GM21360 (cell line): ENCODE measurements at regions not wholly inside any gene's neighbourhood (a gene's known extent, or its start where the extent isn't known, plus 50 kb on each side); places are given as distances from the start of the nearest gene placed in this dataset.

Experiments used
- ATAC-seq: cut with Tn5 transposase; IDR thresholded peaks from one replicate; pipeline ENCODE4 v1.9.1; 2021; ENCODE audit warnings: mild to moderate bottlenecking, moderate library complexity; ENCODE audit not compliant: unreplicated experiment

DNA sequence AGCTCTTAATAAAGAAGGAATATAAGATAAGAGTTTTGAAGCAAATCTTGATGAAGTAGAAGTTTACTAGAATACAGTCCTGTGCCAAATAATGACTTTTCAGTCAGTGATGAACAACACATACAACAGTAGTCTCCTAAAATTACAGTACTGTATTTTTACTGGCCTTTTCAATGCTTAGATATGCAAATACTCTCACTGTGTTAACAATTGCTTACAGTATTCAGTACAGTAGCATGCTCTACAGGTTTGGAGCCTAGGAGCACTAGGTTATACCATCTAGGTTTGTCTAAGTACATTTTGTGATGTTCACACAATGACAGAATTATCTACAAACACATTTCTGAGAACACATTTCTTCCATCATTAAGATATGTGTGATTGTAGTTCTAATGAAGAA, 316.7 kb upstream of the KLHL1 start:
- no peak for ATAC-seq

DNA sequence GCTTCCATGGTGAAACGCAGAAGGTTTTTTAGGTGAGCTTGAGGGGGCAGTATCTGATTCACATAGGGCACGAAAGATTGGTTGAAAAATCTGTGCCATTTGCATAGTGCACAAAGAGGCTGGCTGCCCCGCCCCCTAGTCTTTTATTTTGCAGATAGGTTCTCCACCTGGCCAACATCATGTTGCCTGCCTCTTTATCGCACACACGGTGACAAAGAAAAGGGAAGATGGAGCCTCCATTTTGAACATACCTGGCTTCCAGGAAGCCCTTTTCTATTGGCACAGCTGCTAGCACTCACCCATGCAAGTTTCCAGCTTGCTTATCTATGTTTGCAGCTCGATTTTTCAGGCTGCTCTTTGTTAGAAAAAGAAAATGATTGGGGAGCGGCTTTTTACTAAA, 316.2 kb upstream of the KLHL1 start:
- no peak for ATAC-seq

DNA sequence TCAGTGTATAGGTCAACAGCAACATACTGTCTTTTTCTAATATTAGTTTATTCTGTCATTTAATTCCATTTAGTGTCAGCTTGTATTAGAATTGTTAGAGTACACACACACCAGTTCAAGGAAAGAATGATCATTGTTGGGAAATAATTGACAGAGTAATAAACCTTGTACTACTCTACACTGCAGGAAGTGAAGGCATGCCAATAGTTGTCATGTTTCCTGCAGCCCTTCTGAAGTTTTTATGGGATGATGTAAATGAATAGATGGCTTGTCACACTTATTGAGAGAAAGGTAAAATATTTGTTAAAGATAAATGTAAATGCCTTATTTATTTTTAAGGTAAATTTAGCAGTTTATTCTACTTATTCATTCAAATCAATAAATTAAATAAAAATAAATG, 306.9 kb upstream of the KLHL1 start:
- no peak for ATAC-seq

DNA sequence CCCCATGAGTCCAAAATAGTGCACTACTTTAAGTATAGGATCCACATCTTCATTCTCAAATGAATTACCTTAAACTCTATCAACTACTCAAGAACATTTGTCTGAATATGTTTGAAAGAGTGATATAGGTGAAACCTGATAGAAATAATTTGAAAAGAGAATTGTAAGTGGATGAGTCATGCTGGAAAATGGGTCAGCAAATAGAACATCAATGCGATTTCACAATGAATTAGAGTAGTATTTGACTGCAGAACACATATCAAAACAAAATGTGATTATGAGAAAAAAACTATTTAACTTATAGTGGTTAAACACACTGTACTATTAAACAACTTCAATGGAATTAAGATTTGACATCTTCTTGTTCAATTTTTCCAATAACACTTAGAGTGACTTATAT, 300.6 kb upstream of the KLHL1 start:
- no peak for ATAC-seq

DNA sequence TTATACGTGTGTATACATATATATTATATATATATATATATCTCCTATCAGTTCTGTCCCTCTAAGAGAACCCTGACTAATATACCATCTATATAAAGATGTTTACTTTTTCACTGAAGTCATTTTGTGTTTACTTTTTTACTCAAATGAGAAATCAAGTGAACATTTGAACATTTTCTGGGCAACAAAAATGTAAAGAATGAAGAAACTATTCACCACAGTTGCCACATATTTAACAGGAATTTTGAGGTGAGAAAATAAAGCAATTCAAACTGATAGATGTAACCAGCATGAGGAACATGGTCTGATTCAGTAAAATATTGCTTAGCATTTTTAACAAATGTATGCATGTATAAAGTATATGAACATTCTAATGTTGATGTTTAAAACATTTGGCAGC, 299.2 kb upstream of the KLHL1 start:
- no peak for ATAC-seq

DNA sequence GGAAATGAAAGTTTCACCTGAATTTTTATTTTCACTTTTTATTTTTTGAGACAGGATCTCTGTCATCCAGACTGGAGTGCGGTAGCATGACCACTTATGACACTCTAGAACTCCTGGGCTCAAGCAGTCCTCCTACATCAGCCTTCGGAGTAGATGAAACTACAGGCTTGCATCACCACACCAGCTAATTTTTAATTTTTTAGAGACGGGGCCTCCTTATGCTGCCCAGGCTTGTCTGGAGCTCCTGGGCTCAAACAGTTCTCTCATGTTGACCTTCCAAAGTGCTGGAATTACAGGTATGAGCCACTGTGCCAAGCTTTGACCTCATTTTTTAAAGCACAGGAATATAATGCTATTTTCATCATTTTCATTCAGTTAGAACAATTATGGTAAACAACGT, 297.0 kb upstream of the KLHL1 start:
- no peak for ATAC-seq

DNA sequence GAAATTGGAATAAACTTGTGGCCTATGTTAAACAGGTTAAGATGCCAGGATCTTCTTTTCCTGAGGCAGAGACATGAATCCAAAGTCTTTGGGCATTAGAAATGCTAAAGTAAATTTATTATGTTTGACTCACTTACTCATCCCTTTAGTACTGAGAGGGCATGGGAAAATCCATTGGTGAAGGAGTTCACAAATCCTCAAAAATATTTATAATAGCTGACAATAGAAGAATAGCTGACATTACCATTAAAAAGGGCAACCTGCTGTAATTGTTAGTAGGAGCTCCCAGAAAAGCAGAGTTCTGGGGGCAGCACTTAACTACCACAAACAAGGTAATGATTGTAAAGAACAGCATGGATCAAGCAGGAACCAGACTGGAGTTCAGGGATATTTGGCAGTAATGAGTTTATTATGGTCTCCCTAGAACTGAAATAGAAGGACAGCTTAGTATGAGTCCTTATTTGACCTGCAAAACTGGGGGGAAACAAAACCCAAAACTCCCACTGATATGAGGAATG, 285.8 kb upstream of the KLHL1 start:
- no peak for ATAC-seq

DNA sequence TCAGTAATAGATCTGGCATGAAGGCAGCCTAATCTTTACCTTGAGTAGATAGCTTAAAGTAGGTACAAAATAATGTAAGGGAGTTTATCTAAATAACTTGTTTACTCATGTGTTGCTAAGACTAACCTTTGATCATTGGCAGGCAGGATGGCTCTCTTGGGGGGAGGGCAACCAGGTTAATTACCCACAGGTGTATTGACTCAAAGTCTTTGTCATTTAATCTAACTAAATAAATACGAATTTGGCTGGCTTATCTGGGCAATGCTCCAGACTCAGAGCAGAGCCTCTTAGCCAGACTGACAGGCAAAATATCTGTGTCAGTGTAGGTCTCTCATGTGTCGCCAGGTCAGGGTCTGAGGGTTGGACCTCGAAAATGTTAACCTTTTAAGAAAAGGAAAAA, 283.4 kb upstream of the KLHL1 start:
- ATAC-seq: no peak

DNA sequence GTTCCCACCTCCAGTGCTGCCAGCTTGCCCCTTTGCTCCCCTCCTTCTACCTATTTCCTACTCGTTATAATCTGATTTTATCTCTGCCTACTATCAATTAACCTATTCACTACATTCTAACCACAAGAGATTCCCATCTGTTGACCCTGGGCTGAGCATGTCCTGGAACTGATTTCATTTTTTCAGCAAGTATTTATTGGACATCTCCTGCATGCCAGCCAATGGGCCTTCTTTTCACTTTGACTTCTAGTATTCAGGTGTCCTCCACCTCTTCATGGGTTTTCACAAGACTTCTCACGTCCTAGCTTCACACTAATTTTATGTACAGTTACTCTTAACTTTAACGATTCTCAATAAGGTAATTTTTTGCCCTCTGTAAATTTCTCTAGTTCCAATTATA, 282.7 kb upstream of the KLHL1 start:
- ATAC-seq: no peak

DNA sequence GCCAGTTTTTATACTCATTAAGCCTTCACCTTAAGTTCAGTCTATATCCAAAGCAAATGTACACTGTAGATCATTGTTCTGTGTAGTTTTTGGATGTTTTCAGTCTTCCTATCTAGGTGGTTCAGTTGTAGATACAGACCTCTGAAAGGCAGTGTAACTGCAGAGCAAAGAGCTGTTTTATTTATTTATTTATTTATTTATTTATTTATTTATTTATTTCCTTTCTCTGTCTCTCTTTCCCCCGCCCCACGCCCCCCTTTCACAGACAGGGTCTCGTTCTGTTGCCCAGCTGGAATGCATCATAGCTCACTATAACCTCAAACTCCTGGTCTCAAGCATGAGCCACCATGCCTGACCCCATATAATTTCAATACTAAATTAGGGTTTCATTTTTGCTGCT, 281.8 kb upstream of the KLHL1 start:
- no peak for ATAC-seq

DNA sequence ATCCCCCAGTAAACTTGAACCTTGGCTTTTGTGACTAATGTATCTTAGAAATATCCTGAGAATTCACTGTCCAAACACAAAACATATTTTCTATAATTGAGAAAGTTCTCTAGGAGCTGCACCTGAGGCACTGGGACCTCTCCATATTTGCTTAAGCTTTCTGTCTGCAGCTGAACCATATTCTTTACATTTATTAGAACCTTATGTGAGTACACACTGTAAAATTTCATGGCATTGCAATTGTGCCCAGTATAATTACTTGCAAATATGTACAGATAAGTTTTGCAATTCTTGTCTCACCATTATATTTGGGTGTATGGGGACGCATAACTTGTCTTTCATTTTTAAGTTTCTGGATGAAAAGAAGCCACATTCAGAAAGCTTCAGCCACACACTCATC, 280.7 kb upstream of the KLHL1 start:
- ATAC-seq: no peak

DNA sequence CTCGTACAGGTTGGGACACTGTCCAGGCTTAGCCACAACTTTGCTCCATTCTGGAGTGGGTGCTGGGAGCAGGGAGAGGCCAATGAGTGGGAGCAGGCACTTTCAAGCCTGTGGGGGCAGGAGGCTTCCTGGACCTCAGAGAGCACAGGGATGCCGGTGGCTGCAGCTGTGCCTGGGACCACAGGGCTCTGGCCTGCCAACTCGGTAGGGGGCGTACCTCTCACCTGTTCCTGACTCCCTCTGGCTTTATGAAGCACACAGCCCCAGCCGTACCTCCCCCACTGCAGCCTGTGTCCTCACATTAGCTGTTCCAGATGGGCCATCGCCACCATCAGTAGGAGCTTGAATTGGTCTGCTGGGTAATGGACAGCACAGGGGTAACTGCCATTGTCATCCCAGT, 278.7 kb upstream of the KLHL1 start:
- ATAC-seq: no peak

DNA sequence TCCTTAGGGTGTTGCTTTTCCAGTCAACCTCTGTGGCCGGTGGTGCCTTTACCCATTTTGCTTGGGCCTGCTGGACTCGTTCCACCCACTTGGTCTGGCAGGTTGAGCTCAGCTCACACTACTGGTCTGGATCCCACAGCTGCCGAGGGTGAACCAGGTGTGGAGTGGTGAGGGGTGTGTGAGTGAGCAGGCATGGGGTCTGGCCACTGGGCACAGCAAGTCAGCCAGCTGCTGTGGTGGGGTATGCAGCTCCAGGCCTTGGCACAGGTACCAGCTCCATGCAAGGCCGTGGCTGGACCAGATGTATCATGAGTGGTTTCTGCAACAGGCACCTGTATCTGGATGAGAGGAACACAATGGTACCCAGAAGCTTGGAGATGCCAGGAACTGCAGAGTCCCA, 277.6 kb upstream of the KLHL1 start:
- ATAC-seq: no peak

DNA sequence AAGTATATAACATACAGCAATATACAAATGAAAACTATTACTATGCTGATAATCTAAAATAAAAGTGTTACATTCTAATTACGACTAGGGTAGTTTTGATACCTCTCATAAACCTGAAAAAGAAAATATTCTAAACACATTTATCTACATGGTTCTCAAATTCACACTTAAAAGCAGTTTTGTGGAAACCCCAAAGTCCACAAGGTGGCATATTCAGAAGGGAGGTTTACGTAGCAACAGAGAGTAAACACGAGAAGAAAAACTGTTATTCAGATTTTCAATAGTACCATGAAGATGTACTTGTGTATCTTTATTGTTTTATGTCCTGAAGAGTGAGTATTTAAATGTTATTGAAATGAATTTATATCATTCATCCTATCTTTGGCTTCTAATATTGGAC, 275.9 kb upstream of the KLHL1 start:
- no peak for ATAC-seq

DNA sequence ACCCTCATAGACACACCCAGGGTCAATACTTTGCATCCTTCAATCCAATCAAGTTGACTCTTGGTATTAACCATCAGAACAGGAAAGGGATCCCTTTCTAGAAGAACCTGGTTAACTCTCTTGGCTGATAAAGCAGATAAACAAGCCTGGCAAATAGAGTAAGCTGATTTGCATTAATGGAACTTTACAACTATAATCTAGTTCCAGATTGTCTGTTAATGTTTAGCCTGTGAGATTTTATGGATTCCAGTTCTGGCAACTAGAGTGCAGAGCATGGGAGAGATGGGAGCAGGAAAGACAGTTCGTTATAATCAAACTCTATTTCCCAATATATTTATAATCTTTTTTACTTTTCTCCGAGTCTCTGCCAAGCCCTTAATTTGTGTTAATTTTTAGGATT, 272.6 kb upstream of the KLHL1 start:
- ATAC-seq: no peak

DNA sequence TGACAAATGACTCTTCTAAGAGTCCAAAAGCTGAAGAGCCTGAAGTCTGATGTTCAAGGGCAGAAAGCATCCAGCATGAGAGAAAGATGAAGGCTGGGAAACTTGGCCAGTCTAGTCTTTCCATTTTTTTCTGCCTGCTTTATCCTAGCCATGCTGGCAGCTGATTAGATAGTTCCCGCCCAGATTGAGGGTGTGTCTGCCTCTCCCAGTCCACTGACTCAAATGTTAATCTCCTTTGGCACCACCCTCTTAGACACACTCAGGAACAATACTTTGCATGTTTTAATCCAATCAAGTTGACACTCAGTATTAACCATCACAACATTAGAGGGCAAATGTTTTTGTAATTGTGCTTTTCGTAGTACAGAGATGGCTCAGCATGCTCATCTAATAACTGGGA, 267.5 kb upstream of the KLHL1 start:
- no peak for ATAC-seq

DNA sequence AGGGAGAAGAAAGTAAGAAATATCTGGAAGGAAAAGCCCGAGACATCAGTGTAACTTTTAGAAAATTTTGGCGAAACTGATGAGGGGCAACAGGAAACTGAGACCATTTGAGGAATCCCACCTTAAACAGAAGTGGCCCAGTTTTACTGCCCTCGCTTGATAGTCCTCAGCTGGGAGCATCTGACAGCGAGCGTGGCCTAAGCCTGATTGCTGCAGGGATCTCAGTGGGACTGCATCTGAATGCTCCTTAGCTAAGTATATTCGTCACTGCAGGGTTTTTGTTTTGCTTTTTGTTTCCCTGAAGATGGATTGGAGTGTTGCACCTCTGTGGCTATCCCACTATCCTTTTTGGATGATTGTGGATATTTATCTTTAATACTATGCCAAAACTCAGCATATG, 262.7 kb upstream of the KLHL1 start:
- no peak for ATAC-seq

DNA sequence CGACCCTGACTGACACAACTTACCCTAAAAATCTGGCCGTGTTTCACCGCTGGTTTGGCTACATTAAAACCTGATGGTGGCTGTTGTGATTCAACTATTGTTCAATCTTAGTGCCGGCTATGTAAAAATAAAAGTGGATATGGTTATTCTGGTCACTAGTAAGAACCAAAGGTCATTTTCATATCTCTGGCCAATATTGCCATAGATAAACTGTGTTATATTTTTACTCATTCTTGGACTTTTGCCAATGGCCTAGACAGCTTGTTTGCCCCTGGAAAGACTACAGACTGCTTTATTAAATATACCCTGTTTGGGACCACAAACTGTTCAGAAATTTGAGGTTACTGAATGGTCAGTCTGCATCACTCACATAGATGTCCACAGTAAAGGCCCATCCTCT, 258.5 kb upstream of the KLHL1 start:
- no peak for ATAC-seq

DNA sequence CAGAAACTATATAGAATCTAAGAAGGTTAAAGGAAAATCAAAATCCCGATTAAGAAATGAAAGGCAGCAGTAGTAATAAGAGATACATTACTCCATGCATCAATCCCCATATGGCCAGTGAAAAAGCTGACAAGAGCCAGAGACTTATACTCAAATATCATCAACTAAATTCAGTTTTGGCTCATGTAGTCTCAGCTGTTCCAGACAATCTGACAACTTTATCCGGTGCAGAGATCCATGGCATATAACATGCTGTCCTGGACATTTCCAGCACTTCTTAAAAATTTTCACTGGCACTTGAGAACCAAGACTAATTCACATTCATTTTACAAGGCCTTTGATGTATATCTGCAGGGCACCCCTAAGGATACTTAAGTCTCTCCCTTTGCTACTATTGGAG, 255.7 kb upstream of the KLHL1 start:
- no peak for ATAC-seq

DNA sequence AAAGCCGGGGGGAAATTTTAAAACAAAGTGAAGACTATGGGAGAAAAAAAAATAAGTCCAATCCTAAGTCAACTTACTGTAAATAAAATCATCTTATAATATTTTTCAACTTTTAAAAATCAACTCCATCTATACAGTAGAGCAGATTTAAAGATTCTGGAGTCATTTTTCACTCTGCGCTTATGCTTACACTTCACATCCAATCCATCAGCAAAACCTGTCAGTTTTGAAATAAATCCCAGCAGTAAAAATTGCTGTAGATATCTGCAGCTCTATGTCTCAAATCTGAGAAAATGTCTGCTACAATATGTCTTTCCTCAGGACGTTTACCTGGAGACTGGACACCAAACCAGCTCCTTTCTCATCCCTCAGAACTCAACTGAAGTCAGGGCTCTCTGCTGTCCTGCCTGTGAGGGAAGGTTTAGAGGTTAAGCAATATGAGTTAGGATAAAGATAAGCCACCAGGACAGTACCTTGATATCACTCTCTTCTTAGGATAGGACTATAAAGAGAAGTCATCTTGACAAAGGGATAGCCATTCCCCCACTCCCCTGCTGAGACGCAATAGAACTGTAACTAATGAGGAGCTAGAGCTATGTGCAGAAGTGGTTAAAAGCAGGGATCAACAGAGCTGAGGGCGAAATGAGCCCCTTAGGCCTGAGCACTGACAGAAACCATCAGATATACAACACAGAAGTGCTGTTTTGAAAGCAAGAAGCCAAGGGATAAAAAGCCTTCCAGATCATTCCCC, 254.7 kb upstream of the KLHL1 start:
- no peak for ATAC-seq

DNA sequence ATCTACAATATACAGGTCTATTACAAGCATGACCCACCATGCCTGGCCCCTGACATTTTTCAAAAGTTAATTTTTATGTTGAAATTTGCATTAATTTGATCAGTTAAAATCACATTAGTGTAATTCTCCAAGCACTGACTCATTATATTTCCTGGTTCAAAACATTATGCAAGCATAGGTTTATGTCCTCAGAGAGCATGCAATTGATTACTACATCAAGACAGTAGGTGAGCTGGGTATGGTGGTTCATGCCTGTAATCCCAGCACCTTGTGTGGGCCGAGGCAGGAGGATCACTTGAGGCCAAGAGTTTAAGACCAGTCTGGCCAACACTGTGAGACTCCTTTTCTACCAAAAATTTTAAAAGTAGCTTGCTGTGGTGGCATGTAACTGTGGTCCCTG, 248.8 kb upstream of the KLHL1 start:
- no peak for ATAC-seq

DNA sequence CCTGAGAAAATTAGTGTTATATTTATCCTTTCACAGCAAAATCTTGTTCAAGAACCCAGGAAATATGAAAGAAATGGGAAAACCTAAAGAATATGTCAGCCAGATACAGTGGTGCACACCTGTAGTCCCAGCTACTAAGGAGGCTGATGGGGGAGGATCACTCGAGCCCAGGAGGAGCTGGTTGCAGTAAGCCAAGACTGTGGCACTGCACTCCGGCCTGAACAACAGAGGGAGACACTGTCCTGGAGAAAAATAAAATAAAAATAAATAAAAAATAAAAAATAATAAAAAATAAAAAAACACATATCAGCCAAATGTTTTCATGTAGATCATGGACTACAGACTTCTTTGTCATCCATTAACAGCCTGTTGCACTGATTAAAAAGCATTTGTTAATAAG, 244.8 kb upstream of the KLHL1 start:
- no peak for ATAC-seq

DNA sequence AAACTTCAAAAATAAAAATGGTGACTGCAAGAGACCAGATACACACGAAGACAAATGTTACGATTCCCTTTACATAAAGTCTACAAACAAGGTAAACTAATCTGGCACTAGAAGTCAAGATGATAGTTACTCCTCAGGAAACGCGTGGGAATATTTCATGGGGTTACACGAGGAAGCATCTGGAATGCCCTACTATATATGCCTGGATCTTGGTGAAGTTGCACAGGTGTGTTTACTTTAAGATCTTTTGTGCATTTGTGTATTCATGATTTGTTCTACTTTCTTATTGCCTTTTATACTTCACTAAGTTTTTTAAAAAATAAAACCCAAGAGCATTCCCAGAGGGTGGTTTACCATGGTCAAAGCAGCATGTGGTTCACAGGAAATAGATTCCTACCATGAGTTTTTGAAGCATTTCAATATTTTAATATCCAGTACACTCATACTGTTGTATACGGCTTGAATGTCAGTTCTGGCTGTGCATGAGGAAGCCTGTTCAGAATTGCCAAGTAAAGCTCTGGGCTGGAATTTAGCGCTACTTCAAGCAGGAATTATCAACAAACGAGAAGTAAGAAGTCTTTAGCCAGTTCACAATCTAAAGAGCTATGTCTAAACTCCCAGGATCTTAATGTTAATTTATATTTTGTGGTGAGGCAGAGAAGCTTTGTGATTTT, 239.8 kb upstream of the KLHL1 start:
- no peak for ATAC-seq
